ENCODE measurements at regions not wholly inside any gene's neighbourhood (a gene's known extent, or its start where the extent isn't known, plus 50 kb on each side); places are given as distances from the start of the nearest gene placed in this dataset.

GRCh38 chr7:84328571-84328970 lies 134.0 kb upstream of the SEMA3A start:
- DNase-seq (ENCODE audit: low spot score) = no peak

GRCh38 chr7:84324136-84324630 lies 129.6 kb upstream of the SEMA3A start:
- no peak for DNase-seq (ENCODE audit: low spot score)

GRCh38 chr7:84317536-84317935 lies 122.9 kb upstream of the SEMA3A start:
- DNase-seq (ENCODE audit: low spot score) = no peak

- no peak for DNase-seq (ENCODE audit: low spot score)
These were observed 119.7 kb upstream of the SEMA3A start for GRCh38 chr7:84314263-84314662.

- no peak for DNase-seq (ENCODE audit: low spot score)
These were observed 109.8 kb upstream of the SEMA3A start for GRCh38 chr7:84304407-84304806.

GRCh38 chr7:84302949-84303348 lies 108.4 kb upstream of the SEMA3A start:
- no peak for DNase-seq (ENCODE audit: low spot score)

- no peak for DNase-seq (ENCODE audit: low spot score)
These were observed 103.0 kb upstream of the SEMA3A start for GRCh38 chr7:84297616-84298015.

- DNase-seq (ENCODE audit: low spot score) = no peak
These were observed 100.4 kb upstream of the SEMA3A start for GRCh38 chr7:84294847-84295455.

GRCh38 chr7:84294391-84294790 lies 99.8 kb upstream of the SEMA3A start:
- no peak for DNase-seq (ENCODE audit: low spot score)

GRCh38 chr7:84291756-84292155 lies 97.2 kb upstream of the SEMA3A start:
- DNase-seq (ENCODE audit: low spot score) = no peak

- no peak for DNase-seq (ENCODE audit: low spot score)
These were observed 89.2 kb upstream of the SEMA3A start for GRCh38 chr7:84283798-84284197.

GRCh38 chr7:84281518-84281917 lies 86.9 kb upstream of the SEMA3A start:
- DNase-seq (ENCODE audit: low spot score) = no peak

- no peak for DNase-seq (ENCODE audit: low spot score)
These were observed 83.1 kb upstream of the SEMA3A start for GRCh38 chr7:84277628-84278224.

GRCh38 chr7:84274029-84274638 lies 79.5 kb upstream of the SEMA3A start:
- DNase-seq (ENCODE audit: low spot score) = no peak

- DNase-seq (ENCODE audit: low spot score) = no peak
These were observed 77.0 kb upstream of the SEMA3A start for GRCh38 chr7:84271543-84271942.

- no peak for DNase-seq (ENCODE audit: low spot score)
These were observed 69.8 kb upstream of the SEMA3A start for GRCh38 chr7:84264396-84264795.

GRCh38 chr7:84263106-84263505 lies 68.5 kb upstream of the SEMA3A start:
- DNase-seq (ENCODE audit: low spot score) = no peak

- DNase-seq (ENCODE audit: low spot score) = no peak
These were observed 66.9 kb upstream of the SEMA3A start for GRCh38 chr7:84261509-84261908.

- no peak for DNase-seq (ENCODE audit: low spot score)
These were observed 64.0 kb upstream of the SEMA3A start for GRCh38 chr7:84258628-84259027.

- no peak for DNase-seq (ENCODE audit: low spot score)
These were observed 62.0 kb upstream of the SEMA3A start for GRCh38 chr7:84256571-84256971.

GRCh38 chr7:84251277-84251781 lies 56.7 kb upstream of the SEMA3A start:
- no peak for DNase-seq (ENCODE audit: low spot score)

- no peak for DNase-seq (ENCODE audit: low spot score)
These were observed 55.9 kb upstream of the SEMA3A start for GRCh38 chr7:84250452-84250851.

GRCh38 chr7:84249656-84250055 lies 55.1 kb upstream of the SEMA3A start:
- no peak for DNase-seq (ENCODE audit: low spot score)

All from ureter (tissue), 1 donor.